ENCODE measurements at regions not wholly inside any gene's neighbourhood (a gene's known extent, or its start where the extent isn't known, plus 50 kb on each side); places are given as distances from the start of the nearest gene placed in this dataset.

DNA sequence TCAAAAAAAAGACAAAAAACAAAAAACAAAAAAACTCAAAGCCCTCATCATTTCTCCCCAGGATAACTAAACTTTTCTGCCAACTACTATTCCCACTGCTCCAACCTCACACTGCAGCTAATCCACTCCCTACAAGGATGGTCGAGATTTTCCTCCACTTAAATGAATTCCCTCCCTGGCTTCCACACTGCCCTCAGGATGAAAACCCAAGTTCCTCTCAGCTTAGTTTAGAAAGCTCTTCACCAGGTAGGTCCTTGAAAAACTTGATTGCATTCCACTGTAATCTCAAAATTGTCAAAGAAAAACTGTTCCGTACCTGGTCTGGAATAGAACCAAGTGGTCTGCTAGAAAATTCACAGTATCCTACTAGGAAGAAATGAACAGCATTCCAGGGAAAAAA, 294.3 kb upstream of the KLF14 start:
- no peaks in the 10 kb centered on the region for H3K79me2 ChIP-seq (ENCODE audit: control insufficient read depth, insufficient read depth, low read length)
- no peaks in the 10 kb centered on the region for H3K9me3 ChIP-seq (ENCODE audit: control insufficient read depth, low read depth, low read length)
- H2AFZ ChIP-seq (ENCODE audit: control insufficient read depth, low read length): no peak overlapping the region
- peaks cover 0 to 3% of the 10 kb centered on the region in 2 experiments for H3K36me3 ChIP-seq (ENCODE audit: control insufficient read depth in 2 of 2, extremely low read depth in 1 of 2, insufficient read depth in 2 of 2, low read length in 2 of 2)
- H3K4me3 ChIP-seq (ENCODE audit: control insufficient read depth in 2 of 3, extremely low read depth in 1 of 3, insufficient read depth in 2 of 3, low read depth in 1 of 3, low read length in 3 of 3): no peak overlapping the region
- DNase-seq (ENCODE audit: low read depth, low spot score) (no peak), FAIRE-seq (no peak)
- H3K9me1 ChIP-seq (ENCODE audit: control insufficient read depth, extremely low read depth, insufficient read depth, low read length): no peaks in the 10 kb centered on the region
- dilution Hi-C loops (cut with MboI; ENCODE audit: extremely low pct_ligation_motif_present, low sequenced_read_pairs): no loop called here
- TF ChIP-seq CTCF (optimal IDR thresholded peaks at IDR 0.05 in 1 of 3, IDR thresholded peaks at IDR 0.05 in 1 of 3, conservative IDR thresholded peaks at IDR 0.05 in 1 of 3; ENCODE audit: extremely low read depth in 1 of 3, insufficient read depth in 2 of 3, low read length in 3 of 3) (no peak), EZH2 (IDR thresholded peaks at IDR 0.05; ENCODE audit: low read length) (no peak)
- H3K4me2 ChIP-seq (ENCODE audit: control insufficient read depth, extremely low read depth, insufficient read depth, low read depth, low read length): no peak overlapping the region
- no peaks in the 10 kb centered on the region for H4K20me1 ChIP-seq (ENCODE audit: control insufficient read depth, extremely low read depth, insufficient read depth, low read length)
- H3K9ac ChIP-seq (ENCODE audit: control insufficient read depth, extremely low read depth, insufficient read depth, low read length): no peak overlapping the region
- peaks cover 18% of the 10 kb centered on the region for H3K4me1 ChIP-seq (ENCODE audit: control insufficient read depth, extremely low read depth, insufficient read depth, low read length)
- no peak overlapping the region for H3K27ac ChIP-seq (ENCODE audit: control insufficient read depth, insufficient read depth, low read length)
- no peaks in the 10 kb centered on the region for H3K27me3 ChIP-seq (ENCODE audit: control insufficient read depth, extremely low read depth, insufficient read depth, low read length)

GRCh38 chr7:131029002-131029401, 295.0 kb upstream of the KLF14 start:
- no peak overlapping the region for H3K27ac ChIP-seq (ENCODE audit: control insufficient read depth, insufficient read depth, low read length)
- dilution Hi-C loops (cut with MboI; ENCODE audit: extremely low pct_ligation_motif_present, low sequenced_read_pairs): no loop called here
- no peaks in the 10 kb centered on the region for H3K27me3 ChIP-seq (ENCODE audit: control insufficient read depth, extremely low read depth, insufficient read depth, low read length)
- TF ChIP-seq EZH2 (IDR thresholded peaks at IDR 0.05; ENCODE audit: low read length) (no peak), CTCF (optimal IDR thresholded peaks at IDR 0.05 in 1 of 3, IDR thresholded peaks at IDR 0.05 in 1 of 3, conservative IDR thresholded peaks at IDR 0.05 in 1 of 3; ENCODE audit: extremely low read depth in 1 of 3, insufficient read depth in 2 of 3, low read length in 3 of 3) (no peak)
- no peak overlapping the region for H2AFZ ChIP-seq (ENCODE audit: control insufficient read depth, low read length)
- H3K9me3 ChIP-seq (ENCODE audit: control insufficient read depth, low read depth, low read length): no peaks in the 10 kb centered on the region
- H3K79me2 ChIP-seq (ENCODE audit: control insufficient read depth, insufficient read depth, low read length): no peaks in the 10 kb centered on the region
- H3K4me2 ChIP-seq (ENCODE audit: control insufficient read depth, extremely low read depth, insufficient read depth, low read depth, low read length): no peak overlapping the region
- no peak overlapping the region for H3K9ac ChIP-seq (ENCODE audit: control insufficient read depth, extremely low read depth, insufficient read depth, low read length)
- no peaks in the 10 kb centered on the region for H3K9me1 ChIP-seq (ENCODE audit: control insufficient read depth, extremely low read depth, insufficient read depth, low read length)
- no peak overlapping the region for H3K4me3 ChIP-seq (ENCODE audit: control insufficient read depth in 2 of 3, extremely low read depth in 1 of 3, insufficient read depth in 2 of 3, low read depth in 1 of 3, low read length in 3 of 3)
- H3K4me1 ChIP-seq (ENCODE audit: control insufficient read depth, extremely low read depth, insufficient read depth, low read length): peaks cover 18% of the 10 kb centered on the region
- no peaks in the 10 kb centered on the region for H4K20me1 ChIP-seq (ENCODE audit: control insufficient read depth, extremely low read depth, insufficient read depth, low read length)
- DNase-seq (ENCODE audit: low read depth, low spot score) (no peak), FAIRE-seq (no peak)
- H3K36me3 ChIP-seq (ENCODE audit: control insufficient read depth in 2 of 2, extremely low read depth in 1 of 2, insufficient read depth in 2 of 2, low read length in 2 of 2): no peaks in the 10 kb centered on the region

Measured in keratinocyte (primary cell).